ENCODE measurements at regions not wholly inside any gene's neighbourhood (a gene's known extent, or its start where the extent isn't known, plus 50 kb on each side); places are given as distances from the start of the nearest gene placed in this dataset.

DNA sequence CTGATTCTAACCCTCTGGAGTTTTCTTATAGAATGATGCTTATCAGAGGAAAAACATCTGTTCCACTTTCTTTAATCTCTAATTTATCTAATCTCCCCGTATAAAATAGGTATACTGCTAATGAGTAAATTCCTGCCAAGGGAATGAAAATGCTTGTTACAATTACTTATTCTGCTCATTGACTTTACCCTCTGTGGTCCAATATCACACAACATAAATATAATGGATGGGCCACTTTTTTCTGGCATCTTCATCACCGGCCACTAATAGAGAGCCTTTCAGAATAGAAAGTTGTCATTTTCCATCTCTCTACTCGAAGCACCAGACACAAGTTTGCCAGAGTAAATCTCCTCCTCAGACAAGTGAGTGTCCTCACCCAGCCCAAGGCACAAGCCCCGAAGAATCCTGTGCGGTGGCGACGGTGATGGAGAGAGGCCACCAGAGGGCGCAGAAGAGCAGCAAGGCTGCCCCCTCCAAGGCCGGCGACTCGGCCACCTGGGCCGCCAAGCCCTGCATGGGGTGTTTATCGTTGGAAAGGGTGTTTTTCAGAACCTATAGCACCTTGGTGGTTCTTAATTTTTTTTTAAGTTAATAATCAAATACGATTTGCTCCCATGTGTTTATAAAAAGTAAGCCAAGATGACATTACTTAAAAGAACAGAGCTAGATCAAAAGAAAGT, 212.9 kb upstream of the ARID1B start:
- peak; percentile 66 to 76 for DNase-seq (ENCODE audit: low read depth in 2 of 2)

DNA sequence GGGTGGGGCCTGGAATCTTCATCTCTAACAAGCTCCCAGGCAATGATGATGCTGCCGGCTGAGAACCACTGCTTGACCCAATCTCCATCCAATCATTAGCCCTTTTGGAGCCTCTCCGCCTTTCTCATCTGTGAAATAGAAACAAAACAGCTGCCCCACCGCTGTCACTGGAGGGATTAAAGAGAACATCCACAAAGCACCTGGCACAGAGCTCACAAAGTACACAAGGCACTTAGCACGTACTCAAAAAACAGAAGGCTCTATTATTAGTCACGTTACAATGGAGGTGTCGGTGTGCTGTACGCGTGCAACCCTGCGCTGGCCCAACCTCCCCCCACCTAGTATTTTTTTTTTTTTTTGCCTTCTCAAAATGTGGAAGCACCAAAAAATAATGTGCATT, 213.5 kb upstream of the ARID1B start:
- DNase-seq (ENCODE audit: low read depth in 2 of 2): no peak

DNA sequence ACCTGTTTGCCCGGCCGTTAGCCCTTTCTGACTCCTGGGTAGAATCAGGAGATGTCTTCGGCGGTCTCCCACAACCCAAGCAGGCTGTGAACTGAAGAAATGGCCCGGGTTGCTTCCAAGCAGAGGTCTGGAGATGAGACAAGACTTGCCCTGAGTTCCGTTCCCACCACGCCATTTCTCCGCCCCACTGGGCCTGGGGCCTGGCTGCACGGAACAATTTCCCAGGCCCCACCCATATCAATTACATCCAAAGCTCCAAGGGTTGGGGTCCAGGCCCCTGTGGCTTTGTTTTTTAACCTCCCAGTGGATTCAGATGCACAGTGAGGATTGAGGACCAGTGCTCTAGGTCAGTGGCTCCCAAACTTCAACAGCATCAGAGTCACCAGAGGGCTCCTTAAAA, 214.5 kb upstream of the ARID1B start:
- DNase-seq (ENCODE audit: low read depth in 2 of 2): no peak

DNA sequence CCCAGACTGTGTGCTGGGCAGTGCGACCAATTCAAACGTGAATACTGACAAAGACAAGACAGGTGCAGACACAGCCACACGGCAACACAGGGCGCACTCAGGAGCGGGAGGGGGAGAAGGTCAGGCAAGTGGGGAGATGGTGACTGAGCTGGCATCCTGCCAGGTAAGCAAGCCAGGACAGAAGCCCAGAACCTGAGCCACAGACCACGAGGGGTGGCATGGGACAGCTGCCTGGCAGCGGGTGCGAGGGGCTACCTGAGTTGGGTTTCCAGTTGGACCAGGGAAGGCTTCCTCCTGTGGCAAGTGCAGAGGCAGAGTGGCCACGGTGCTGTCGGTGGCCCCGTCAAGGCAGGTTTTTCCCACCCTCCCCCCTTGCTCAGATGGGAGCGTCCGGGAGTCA, 215.2 kb upstream of the ARID1B start:
- DNase-seq (ENCODE audit: low read depth in 2 of 2): no peak

DNA sequence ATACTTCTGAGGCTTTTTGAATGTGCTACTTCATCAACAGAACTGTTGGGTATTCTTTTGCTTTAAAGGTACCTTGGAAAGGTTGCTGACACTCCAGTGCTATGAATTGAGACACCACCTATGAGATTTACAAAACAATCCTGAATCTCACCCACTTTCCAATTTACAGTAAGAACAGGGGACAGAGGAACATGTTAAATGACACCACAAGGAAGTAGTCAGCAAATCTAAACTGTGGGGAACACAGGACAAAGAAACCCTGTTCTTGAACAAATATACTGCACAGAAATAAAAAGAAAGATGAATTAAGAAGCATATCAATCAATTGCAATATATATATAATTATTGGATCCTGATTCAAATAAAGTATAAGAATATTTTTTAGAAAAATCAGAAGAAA, 216.7 kb upstream of the ARID1B start:
- DNase-seq (ENCODE audit: low read depth in 2 of 2): no peak

DNA sequence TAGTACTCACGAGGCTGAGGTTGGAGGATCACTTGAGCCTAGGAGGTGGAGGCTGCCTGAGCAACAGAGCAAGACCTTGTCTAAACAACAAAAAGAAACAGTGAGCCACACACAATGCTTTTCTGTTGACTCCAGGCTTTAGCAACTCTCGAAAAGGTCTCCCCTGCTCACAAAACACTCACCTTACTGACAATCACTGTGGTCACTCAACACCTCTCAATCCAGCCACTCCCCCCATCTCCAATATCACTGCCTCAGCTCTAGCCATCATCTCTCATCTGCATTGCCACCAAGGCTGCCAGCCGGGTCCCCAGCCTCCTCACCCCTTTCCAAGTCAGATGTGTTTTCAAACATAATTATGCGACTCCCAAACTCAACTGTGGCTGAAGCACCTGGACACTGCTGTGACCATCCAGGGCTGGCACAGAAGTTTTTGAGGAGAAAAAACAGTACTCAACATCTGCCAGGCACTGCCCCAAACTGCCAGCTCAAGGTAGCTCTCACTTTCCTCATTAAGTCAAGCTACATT, 218.0 kb upstream of the ARID1B start:
- DNase-seq (ENCODE audit: low read depth in 2 of 2): no peak

DNA sequence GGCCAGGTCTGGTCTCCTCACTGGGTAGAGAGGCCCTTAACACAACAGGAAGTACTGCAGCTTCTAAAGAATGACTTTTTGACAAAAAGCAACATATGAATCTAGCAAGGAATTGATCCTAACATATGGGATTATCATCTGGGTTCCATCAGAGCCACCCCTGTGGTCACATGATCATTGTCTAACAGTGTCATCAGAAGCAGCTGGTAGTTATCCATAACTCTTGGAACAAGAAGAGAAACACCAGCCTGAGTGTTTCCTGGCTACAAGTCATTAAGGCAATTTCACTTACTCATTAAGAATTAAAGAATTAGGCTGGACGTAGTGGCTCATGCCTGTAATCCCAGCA, 219.3 kb upstream of the ARID1B start:
- no peak for DNase-seq (ENCODE audit: low read depth in 2 of 2)

DNA sequence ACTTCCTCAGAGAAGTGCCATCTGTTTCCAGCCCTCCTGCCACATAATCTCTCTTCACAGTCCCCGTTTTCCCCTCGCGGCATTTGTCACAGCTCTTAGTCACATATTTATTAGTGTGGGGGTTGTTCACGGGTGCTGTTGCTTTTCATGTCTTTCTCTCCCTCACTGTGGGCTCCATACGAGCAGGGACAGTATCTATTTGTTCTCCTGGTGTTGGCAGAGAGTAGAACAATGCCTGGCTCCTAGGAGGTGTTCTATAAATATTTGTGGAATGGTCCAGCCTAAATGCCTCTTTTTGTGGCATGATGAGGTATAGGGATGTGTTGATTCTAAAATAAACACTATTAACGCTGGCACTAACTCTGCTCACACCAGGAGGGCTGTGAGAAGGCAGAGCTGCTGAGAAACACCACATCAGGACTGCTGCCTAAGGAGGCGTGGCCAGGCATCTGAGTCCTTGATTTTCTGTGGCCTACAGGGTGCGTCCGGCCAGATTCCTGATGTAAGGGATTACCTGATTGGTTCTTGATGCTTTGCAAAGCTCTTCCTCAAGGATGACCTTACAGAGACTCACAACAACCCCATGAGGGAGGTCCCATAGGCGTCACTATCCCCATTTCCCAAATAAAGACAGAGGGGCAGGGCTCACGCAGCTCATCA, 219.8 kb upstream of the ARID1B start:
- DNase-seq (ENCODE audit: low read depth in 2 of 2): no peak

DNA sequence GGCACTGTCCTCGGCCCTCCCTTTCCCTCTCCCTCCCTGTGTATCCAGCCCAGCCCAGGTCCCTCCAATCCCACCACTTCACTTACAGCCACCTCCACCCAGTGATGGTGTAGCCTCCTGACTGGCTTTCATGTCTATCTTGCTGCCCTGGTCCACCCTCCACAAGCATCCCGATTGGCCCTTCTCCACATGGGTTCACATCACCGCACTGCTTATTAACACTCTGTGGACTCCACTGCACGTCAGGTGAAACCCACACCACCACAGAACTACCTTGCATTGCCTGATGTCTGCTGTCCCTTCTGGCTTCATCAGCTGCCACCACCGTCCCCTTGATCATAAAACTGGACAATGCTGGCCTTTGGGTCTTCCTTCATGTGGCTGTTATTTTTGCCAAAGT, 220.4 kb upstream of the ARID1B start:
- no peak for DNase-seq (ENCODE audit: low read depth in 2 of 2)

DNA sequence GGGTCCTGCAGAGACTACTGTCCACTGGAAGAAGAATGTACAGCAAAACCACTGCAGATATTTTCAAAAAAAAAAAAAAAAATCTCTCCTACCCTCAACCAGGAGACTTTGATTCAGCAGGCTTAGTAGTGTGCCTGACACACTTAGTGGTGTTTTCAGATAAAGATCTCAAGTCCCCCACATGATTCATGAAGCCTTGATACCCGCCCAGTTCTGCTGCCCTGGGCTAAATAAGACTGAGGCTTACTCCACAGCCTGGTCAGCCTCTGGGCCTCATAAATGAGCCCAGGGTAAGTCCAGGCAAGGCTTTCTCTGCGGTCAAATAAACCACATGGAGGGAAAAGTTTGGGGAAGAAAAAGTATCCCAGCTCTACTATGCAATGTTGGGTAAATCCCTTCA, 222.1 kb upstream of the ARID1B start:
- DNase-seq (ENCODE audit: low read depth in 2 of 2): no peak

DNA sequence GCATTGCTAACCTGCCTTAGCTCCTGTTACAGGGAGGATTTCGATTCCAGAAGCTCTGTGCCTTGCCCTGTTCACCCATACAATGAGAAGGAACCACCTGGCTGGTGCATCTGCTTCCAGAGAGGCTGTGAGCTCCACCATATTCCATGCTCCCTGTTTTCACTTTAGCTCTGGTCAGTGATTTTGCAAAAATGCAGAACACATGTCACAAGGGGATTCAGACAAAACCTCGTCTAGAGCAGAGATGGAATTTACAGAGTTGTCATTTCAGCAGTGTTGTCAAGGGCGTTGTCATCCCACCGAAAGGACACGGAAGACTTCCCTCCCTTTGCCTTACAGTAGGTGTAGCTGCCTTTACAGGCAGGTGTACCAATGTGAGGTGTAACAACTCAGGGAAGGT, 223.0 kb upstream of the ARID1B start:
- no peak for DNase-seq (ENCODE audit: low read depth in 2 of 2)

DNA sequence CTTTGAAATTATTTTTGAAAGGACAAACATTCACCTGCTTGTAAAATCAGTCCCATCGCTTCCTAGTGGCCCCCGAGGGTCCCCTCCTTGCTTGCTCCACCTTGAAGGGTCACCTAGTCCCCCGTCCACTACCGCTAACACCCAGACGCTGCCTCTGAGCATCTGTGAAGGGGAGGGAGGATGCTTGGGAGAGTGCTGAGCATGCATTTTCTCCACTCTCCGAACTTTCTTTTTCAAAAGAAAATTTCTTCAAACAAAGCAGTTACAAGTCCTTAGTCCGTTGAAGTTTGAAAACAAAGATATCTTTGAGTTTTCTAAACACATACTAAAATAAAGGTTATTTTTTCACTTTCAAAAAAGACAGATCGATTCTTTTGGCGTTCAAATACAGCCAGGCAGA, 224.3 kb upstream of the ARID1B start:
- DNase-seq (ENCODE audit: low read depth in 2 of 2): no peak

DNA sequence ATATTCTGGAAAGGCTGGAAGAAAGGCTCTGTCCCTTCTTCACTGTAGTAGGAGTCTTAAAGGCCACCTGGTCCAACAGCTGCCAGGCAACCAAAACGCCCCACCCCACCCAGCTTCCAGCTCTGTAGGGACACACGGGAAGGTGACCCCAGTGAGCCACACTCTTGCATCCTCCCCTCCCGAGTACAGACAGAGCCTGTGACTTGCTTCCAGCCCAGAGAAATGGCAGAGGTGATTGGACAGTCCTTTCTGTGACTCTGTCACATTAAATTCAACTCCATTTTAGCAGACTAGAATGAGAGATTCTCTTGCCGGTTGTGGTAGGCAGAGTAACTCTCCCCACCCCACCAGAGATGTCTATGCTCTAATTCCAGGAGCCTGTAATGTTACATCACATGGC, 226.2 kb upstream of the ARID1B start:
- no peak for DNase-seq (ENCODE audit: low read depth in 2 of 2)

DNA sequence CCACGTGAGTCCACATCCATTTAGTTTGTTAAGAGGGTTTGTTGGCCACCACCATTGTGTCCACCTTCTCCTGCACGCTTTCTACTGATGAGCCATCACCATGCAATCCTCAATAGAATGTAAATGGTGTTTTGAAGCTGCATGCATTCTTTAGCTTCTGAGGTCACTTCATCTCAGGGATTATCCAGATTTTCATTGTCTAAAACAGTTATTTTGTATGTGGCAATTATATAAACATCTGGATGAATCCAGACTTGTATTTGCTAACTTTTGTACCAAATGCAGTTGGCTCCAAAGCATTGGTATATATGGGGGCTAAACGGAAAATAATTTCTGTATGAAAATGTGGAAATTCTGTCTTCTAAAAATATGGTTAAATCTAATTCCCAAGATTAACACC, 231.2 kb upstream of the ARID1B start:
- DNase-seq (ENCODE audit: low read depth in 2 of 2): no peak

DNA sequence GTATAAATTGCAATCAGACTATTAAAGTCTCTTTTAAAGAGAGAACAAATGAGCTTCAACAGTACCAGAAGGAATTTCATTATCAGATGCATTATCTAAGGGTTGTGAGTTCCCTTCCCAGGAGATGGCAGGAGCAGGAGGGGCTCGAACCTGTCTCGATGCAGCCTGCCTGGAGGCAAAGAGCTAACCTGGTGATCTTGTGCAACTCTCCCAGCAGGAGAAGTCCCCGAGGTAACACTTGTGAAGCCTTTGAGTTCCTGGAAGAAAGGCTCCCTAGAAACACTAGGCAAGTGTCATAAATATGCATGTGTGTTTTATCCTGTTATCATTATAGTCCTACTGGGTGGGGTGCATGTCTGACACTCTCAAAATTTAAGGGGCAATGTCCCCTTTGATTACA, 232.2 kb upstream of the ARID1B start:
- no peak for DNase-seq (ENCODE audit: low read depth in 2 of 2)

DNA sequence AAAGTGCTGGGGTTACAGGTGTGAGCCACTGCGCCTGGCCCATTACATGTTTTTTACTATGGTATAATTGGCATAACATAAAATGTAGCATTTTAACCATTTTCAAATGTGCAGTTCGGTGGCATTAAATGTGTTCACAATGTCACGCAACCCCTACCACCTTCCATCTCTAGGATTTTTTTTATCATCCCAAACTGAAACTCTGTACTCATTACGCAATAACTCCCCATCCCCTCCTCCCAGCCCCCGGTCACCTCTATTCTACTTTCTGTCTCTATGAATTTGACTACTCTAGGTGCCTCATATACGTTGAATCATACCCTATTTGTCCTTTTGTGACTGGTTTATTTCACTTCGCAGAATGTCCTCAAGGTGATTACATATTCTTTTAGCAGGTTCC, 233.1 kb upstream of the ARID1B start:
- DNase-seq (ENCODE audit: low read depth in 2 of 2): no peak

DNA sequence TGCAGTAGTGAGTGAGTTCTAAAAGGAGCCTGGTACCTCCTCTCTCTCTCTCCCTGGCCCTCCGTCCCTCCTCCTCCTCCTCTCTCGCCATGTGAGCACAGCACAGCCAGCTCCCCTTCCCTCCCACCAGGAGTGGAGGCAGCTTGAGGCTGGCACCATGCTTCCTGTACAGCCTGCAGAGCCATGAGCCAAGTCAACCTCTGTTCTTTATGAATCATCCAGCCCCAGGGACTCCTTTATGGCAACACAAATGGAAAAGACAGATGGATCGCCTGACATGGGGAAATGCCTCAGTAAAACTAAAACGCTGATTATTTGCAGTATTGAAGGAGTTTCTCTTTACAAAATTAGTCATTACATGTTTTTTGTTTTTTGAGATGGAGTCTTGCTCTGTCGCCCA, 233.7 kb upstream of the ARID1B start:
- no peak for DNase-seq (ENCODE audit: low read depth in 2 of 2)

DNA sequence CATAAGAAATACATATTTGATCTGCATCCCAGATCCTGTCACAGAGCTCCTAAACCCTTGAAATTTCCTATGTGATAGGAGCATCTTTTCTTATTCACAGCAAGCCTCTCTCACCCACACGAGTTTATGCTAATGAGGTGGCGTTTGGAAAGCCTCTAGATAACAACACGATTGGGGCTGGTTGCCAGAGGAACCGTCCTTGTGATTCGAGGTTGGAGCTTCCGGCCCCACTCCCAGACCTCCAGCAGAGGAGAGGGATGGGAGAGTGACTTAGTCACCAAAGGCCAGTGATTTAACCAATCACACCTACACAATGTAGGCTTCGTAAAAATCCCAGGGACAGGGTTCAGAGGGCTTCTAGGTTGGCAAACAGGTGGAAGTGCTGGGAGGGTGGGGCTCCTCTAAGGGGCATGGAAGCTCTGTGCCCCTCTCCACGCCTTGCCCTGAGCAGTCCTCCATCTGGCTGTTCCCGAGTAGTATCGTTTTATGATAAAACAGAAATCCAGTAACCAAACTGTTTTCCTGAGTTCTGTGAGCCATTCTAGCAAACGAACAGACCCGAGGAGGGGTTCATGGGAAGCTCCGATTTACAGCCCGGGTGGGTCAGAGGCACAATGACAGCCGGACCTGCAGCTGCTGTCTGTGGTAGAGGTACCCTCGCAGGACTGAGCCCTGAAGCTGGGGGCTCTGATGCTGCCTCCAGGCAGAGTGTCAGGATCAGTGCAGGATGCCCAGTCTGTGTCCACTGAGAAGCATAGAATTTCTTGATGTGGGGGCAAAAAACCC, 238.1 kb upstream of the ARID1B start:
- no peak for DNase-seq (ENCODE audit: low read depth in 2 of 2)

DNA sequence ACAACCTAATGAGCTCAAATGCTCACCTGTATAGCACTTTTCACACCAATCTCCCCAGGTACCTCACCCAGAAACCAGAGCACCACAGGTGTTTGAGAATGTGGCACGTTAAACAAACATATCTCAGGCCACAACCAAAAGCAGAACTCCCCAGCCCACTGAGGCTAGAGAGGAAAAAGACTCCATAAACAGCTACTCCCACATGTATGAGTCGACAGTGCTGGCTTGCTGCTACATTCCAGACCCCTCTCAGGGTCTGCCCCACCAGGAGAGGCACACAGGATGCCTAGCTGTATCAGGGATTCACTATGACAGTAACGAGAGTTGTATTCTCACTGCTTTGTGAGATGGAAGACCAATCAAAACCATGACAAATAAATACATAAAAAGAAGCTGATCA, 242.6 kb upstream of the ARID1B start:
- no peak for DNase-seq (ENCODE audit: low read depth in 2 of 2)

DNA sequence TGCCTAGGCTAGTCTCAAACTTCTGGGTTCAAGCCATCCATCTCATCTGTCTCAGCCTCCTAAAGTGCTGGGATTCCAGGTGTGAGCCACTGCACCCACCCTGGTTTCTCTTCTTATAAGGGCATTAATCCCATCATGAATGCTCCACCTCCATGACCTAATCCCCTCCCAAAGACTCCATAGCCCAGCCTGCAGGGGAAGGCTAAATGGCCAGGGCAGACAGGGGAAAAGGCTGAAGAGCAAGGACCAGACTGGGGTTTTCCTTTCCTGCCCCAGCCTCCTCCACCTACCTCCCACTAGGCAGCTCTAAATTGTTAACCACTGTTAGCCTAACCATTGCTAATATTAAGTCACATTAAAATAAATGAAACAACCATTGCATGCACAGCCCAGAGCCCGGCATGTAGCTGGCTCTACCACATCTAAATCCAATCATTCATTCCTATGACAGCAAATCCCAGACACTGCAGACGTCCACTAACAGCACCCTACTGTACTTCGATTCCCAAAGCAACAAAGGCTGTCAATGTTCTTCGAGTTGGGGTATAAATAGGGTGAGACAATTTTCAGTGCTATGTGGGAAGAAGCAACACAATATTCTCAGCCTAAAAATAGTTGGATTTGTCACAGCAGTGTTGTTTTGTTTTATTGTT, 243.2 kb upstream of the ARID1B start:
- no peak for DNase-seq (ENCODE audit: low read depth in 2 of 2)

DNA sequence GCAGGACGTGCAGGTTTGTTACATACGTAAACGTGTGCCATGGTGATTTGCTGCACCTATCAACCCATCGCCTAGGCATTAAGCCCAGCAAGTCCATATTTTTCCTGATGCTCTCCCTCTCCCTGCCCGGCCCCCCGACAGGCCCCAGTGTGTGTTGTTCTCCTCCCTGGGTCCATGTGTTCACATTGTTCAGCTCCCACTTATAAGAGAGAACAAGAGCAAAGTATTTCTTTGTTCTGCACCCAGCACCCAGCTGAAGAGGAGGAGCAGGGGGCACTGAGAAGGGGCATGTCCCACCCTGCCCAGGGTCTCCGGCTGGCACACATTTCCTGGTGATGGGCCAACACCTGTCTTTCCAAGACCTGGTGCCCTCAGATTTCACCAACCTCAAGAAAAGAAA, 251.1 kb upstream of the ARID1B start:
- no peak for DNase-seq (ENCODE audit: low read depth in 2 of 2)

DNA sequence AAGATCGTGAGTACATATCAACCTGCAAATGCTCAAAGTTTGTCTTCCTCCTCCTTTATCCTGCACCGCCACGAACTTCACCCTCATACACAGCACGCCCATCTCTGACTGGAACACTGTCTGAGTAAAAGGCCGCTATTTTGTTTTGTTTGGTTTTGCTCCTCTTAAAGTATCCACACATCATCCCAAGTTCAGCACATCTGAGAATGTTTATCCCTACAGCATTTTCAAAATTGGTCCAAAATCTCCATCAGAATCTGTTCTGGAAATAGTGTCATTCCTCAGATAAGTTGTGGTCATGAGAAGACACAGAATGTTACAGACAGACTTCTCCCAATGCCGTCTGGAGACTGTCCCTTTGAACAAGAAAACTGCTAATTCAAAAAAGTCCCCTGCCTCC, 251.6 kb upstream of the ARID1B start:
- DNase-seq (ENCODE audit: low read depth in 2 of 2): no peak

Data from lung microvascular endothelial cell (primary cell).